NCI-H226 (cell line): ENCODE measurements at regions not wholly inside any gene's neighbourhood (a gene's known extent, or its start where the extent isn't known, plus 50 kb on each side); places are given as distances from the start of the nearest gene placed in this dataset.
"Not testable (repeated sequence)": the region's sequence is repeated elsewhere in the genome, so short reads cannot be mapped to it uniquely, and the experiment has no call there.

Experiments used
- DNase-seq: peaks from one replicate; pipeline ENCODE4 v3.0.0-alpha.2; 2015

GRCh38 chr1:19591482-19592091, 52.5 kb upstream of the NBL1 start:
- DNase-seq: no peak

GRCh38 chr1:19585507-19585906, 58.6 kb upstream of the NBL1 start:
- DNase-seq: no peak

- DNase-seq: no peak
Measured at GRCh38 chr1:19582318-19582717, 61.8 kb upstream of the NBL1 start.

DNA sequence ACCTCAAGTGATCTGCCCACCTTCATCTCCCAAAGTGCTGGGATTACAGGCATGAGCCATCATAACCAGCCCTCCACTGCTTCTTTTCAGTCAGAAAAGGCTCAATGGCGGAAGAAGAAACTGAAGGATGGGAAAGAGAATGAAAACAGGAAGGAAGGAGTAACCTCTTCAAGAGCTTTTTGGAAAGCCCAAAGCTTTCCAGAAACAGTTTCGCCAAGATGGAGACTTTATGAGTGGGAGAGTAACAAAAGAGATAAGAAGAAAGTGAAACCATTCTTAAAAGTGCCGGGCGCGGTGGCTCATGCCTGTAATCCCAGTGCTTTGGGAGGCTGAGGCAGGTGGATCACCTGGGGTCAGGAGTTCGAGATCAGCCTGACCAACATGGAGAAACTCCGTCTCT, 62.7 kb upstream of the NBL1 start:
- DNase-seq: no peak

- no peak for DNase-seq
Measured at GRCh38 chr1:19577561-19577960, 66.5 kb upstream of the NBL1 start.

DNA sequence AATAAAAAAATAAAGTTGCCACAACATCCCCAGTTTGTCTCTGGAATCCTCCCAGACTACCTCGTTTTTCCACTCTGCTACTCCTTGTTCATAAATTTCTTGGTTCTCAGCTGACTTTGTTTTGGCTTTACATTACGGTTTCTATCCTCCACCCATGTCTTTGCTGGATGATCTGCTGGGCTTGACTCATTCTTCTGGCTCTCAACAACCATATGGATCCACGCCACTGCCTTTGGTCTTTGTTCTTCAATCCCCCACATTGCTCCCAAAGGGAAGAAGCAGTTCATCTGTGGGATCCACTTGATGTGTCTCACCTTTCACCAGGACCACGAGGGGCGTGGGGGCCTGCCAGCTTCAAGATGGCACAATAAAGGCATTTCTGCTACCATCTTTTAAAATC, 67.1 kb upstream of the NBL1 start:
- no peak for DNase-seq

- DNase-seq: no peak
Measured at GRCh38 chr1:19569786-19570185, 74.3 kb upstream of the NBL1 start.

DNA sequence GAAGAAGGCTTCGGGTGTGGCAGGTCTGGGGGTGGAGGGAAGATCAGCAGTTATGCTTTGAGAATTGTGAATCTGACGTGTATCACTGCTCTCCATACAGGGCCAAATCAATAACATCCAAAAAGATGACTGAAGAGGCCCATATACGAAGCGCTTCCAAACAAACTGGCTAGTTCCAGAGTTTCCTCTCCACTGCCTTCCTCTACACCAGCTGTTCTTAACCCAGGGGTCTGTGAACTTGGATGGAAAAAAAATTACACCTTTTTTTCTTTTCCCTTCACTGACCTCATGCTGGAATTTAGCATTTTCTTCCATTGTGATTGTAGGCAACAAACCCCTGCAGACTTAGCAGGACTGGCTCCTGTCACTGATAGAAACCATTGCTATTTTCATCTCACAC, 77.1 kb upstream of the NBL1 start:
- no peak for DNase-seq

DNA sequence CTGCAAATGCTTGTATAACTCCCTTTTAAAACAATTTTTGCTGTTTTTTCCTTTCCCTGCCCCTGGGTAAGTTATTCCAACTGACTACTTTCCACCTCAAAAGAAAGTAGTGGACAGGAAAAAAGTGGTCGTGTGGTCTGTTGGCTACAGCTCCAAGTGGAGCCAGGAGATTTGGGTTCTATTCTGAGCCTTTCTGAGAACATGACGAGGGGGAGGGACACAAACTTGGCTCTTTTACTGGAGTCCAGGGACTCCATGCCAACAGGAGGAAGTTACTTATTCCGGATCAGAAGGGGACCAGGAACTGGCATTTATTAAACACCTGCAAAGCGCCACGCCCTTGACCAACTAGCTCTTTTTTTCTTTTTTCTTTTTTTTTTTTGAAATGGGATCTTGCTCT, 79.0 kb upstream of the CAPZB start:
- DNase-seq: no peak

DNA sequence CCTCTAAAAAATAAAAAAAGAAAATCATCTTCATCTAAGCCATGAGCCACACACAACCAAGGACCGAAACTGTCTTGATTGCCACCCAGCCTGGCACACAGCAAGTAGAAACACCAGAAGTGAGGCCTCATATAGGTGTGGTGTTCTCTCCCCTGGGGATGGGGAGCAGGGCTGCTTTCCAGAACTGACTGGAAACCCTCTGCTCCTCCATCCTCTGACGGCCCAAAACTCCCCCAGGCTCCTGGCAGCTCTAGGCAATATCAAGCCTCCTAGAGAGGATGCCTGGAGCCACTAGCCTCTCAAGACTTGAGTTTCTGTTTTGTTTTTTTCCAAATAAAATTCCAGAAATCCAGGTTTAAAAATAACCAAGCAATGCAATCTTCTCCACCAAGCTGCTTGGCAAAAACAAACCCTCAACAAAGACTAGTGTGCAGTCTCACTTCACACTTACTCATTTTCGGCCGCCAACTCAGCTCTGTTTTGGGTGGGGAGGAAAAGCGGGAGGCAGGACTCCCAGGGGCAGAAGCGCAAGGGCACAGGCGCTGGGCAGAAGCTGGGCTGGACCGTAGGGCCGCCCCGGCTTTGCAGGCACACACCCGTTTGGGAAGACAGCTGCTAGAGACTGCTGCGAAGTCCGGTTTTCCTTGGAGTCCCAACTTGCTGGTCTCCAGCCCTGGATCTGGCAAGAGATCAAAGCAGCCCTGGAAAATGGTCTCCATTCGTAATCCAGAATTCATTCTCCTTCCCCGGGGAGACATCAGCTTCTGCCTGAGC, 78.2 kb upstream of the CAPZB start:
- no peak for DNase-seq

GRCh38 chr1:19562847-19563246, 77.5 kb upstream of the CAPZB start:
- DNase-seq: no peak

- DNase-seq: no peak
Measured at GRCh38 chr1:19560480-19560879, 75.1 kb upstream of the CAPZB start.

DNA sequence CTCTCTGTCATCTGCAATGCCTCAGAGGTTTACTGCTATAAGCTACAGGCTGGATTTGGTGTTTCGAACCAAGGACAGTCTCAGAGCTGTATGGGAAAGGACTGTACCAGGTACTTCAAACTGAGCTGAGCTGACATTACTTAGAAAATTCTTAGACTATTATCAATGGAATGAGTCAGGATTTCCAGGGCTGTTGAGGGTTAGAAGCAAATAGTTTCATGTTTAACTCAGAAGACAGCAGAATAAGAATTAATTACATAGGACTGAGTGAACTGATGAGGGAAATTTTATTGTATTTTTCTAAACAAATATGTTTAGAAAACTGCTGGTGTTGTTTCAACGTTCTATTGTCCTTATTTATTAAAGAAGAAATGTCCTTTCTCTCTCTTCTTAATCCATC, 74.3 kb upstream of the CAPZB start:
- DNase-seq: peak; percentile 84

GRCh38 chr1:19557609-19558051, 72.3 kb upstream of the CAPZB start:
- peak; percentile 52 for DNase-seq

GRCh38 chr1:19554090-19554489, 68.8 kb upstream of the CAPZB start:
- DNase-seq: no peak

DNA sequence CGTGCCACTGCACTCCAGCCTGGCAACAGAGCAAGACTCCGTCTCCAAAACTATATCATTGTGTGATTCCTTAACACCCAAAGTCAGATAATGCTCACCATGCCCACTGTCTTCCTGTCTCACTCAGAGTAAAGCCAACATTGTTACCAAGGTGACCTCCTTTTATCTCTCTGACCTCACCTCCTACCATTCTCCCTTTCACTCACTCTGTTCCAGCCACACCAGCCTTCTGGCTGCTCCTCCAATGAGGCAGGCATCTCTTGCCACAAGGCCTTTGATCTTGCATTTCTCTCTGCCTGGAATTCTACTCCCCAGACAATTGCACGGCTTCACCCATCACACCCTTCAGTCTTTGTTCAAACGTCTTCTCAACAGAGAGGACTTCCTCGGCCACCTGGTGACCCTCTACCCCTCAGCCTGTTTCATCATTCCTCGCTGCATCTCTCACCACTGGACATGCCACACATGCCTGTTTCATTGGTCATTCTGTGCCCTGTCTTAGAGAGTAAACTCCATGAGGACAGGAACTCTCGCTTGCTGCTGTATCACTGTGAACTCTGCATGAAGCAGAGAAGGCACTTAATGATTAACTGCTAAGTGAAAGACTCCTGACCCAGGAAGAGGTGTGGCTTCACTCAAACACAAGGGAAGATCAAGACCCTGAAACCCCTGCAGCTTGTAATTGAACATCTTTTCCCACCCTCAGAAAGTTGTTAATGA, 67.1 kb upstream of the CAPZB start:
- DNase-seq: peak; percentile 59

- peak; percentile 1 for DNase-seq
Measured at GRCh38 chr1:19551837-19552236, 66.5 kb upstream of the CAPZB start.

DNA sequence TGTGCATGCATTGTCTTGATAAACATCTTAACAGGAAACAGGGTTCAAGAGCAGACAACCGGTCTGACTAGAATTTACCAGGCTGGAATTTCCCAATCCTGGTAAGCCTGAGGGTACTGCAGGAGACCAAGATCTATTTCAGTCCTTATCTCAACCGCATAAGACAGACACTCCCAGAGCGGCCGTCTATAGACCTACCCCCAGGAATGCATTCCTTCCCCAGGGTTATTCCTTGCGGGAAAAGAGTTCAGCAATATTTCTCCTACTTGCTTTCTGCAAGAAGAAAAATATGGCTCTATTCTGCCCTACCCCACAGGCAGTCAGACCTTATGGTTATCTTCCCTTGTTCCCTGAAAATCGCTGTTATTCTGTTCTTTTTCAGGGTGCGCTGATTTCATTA, 65.1 kb upstream of the CAPZB start:
- DNase-seq: not testable (repeated sequence)

DNA sequence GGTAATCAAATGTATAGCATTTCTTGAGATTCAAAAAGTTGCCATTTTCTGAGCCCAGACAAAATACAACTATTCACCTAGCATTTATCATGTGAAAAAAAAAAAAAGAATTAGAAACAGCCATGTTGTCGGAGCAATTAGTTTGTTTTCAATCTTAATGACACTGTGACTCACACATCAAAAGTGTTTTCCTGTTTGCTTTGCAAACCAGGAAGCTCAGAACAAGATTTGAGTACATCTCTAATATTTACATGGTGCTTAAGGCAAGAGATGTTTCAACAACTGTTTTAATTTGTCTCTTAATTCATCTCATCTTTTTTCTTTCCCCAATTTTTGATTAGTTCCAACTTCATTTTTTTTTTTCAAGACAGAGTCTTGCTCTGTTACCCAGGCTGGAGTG, 62.5 kb upstream of the CAPZB start:
- no peak for DNase-seq

DNA sequence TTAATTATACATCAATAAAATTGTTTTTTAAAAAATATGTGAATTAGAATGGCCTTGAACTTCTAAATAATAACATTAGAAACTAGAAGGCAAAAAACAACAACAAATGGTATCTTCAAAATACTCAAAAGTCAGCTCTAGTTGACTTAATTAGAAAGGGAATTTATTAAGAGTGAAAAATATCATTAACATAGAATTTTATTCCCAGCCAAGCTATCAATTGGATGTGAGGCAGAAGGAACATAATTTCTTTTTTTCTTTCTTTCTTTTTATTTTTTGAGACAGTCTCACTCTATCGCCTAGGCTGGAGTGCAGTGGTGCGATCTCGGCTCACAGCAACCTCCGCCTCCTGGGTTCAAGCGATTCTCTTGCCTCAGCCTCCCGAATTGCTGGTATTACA, 51.2 kb upstream of the CAPZB start:
- DNase-seq: no peak

DNA sequence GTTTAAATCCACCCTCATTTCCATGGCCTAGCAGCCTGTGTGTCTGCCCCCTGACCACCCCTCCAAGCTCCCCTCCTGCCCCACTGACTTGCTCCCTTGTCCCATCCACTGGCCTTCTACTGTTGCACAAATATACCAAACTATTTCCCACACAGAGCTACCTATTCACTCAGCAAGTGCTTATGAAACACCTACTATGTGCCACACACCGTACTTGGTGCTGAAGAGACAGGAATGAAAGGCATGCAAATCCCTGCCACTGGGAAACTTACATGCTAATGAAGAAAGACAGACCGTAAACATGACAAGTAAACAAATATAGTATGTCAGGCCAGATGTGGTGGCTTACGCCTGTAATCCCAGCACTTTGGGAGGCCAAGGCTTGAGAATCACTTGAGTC, 49.9 kb upstream of the CAPZB start:
- no peak for DNase-seq
